Lung (tissue), 11 donors: ENCODE measurements at regions not wholly inside any gene's neighbourhood (a gene's known extent, or its start where the extent isn't known, plus 50 kb on each side); places are given as distances from the start of the nearest gene placed in this dataset.

Experiments used
- ATAC-seq: fragments of 200-7000 bp; cut with Tn5 transposase; one replicate; pipeline ENCODE4 v1.9.1; 2020; ENCODE audit warnings: moderate number of reproducible peaks; ENCODE audit not compliant: insufficient read depth, low FRiP score
- DNase-seq, 3 donors: peaks; one replicate each; pipeline ENCODE4 v3.0.0-alpha.2; 2013 to 2017
- H3K27ac ChIP-seq, 2 donors: one replicate each; pipeline ENCODE4 v1.5.1; 2013; ENCODE audit warnings: mild to moderate bottlenecking in 2 of 2, moderate library complexity in 2 of 2, control low read depth in 1 of 2, inconsistent platforms in 1 of 2, low read depth in 1 of 2, low read length in 1 of 2
- H3K27me3 ChIP-seq, 3 donors: one replicate each; pipeline ENCODE4 v1.5.1; 2013; ENCODE audit warnings: low read length in 2 of 3; ENCODE audit not compliant: control insufficient read depth in 3 of 3, insufficient read depth in 3 of 3
- H3K36me3 ChIP-seq, 4 donors: one replicate each; pipeline ENCODE4 v1.5.1; 2013; ENCODE audit warnings: low read length in 4 of 4, mild to moderate bottlenecking in 1 of 4, moderate library complexity in 1 of 4; ENCODE audit not compliant: control insufficient read depth in 4 of 4, insufficient read depth in 4 of 4
- H3K4me1 ChIP-seq, 5 donors: one replicate each; pipeline ENCODE4 v1.5.1; 2013; ENCODE audit warnings: low read length in 5 of 5, mild to moderate bottlenecking in 2 of 5, moderate library complexity in 1 of 5; ENCODE audit not compliant: control insufficient read depth in 5 of 5, insufficient read depth in 5 of 5
- H3K4me3 ChIP-seq: one replicate; pipeline ENCODE4 v1.5.1; 2013; ENCODE audit warnings: mild to moderate bottlenecking, control low read depth, moderate library complexity
- H3K9ac ChIP-seq, 2 donors: one replicate each; pipeline ENCODE4 v1.5.1; 2013; ENCODE audit warnings: low read length in 2 of 2, control low read depth in 1 of 2; ENCODE audit not compliant: insufficient read depth in 1 of 2
- H3K9me3 ChIP-seq, 4 donors: one replicate each; pipeline ENCODE4 v1.5.1; 2013; ENCODE audit warnings: low read length in 3 of 4, mild to moderate bottlenecking in 1 of 4, moderate library complexity in 1 of 4; ENCODE audit not compliant: control insufficient read depth in 4 of 4, insufficient read depth in 3 of 4
- CTCF ChIP-seq: IDR thresholded peaks from 2 replicates; pipeline ENCODE4 v1.5.1; 2012; ENCODE audit warnings: mild to moderate bottlenecking; ENCODE audit errors: control extremely low read depth, extremely low read depth
- WGBS, 2 donors: extraction: QIAGEN DNeasy Blood & Tissue Kit; methylation state at CpG; one replicate each; pipeline ENCODE4 v1.1.7; 2013; 5-methylcytosine and 5-hydroxymethylcytosine counted together
- donor health status: control.
- donor health status: control.
- donor health status: Bipolar disorder and iron deficiency.
- donor health status: healthy.
- donor health status: DM: yes; HTN: yes; CAD: no.

- DNase-seq (no peak), ATAC-seq (no peak)
- Histone ChIP-seq H3K36me3 (no peaks in the 10 kb centered on the region), H3K27me3 (no peaks in the 10 kb centered on the region), H3K4me1 (peaks cover 0 to 5% (median 0%) of the 10 kb centered on the region in 5 donors), H3K9ac (no peak overlapping the region), H3K27ac (no peak overlapping the region), H3K4me3 (no peak overlapping the region), H3K9me3 (peaks cover 0 to 5% (median 0%) of the 10 kb centered on the region in 4 donors)
- WGBS, 2 donors = 90 to 93% methylated on average over 7 of the region's 7 CpGs
- TF ChIP-seq CTCF = no peak
Observed at GRCh38 chr6:169082817-169083507, 170.7 kb downstream of the THBS2 start.

- no peak for DNase-seq
- no peak for ATAC-seq
- TF ChIP-seq CTCF = no peak
- Histone ChIP-seq H3K36me3 (no peaks in the 10 kb centered on the region), H3K9me3 (peaks cover 0 to 5% (median 0%) of the 10 kb centered on the region in 4 donors), H3K27ac (no peak overlapping the region), H3K9ac (no peak overlapping the region), H3K27me3 (no peaks in the 10 kb centered on the region), H3K4me1 (peaks cover 0 to under 1% (median 0%) of the 10 kb centered on the region in 5 donors), H3K4me3 (no peak overlapping the region)
- 88 to 94% methylated on average over 5 of the region's 5 CpGs for WGBS, 2 donors
Observed at GRCh38 chr6:169082093-169082492, 171.6 kb downstream of the THBS2 start.

- H3K9me3 ChIP-seq = peaks cover 0 to 5% (median 0%) of the 10 kb centered on the region in 4 donors
- H3K27me3 ChIP-seq = no peaks in the 10 kb centered on the region
- H3K9ac ChIP-seq = no peak overlapping the region
- TF ChIP-seq CTCF = no peak
- no peak for ATAC-seq
- no peak overlapping the region for H3K4me3 ChIP-seq
- H3K4me1 ChIP-seq = peaks cover 0 to 7% (median 3%) of the 10 kb centered on the region in 5 donors
- WGBS, 2 donors = 90 to 93% methylated on average over 3 of the region's 3 CpGs
- no peaks in the 10 kb centered on the region for H3K36me3 ChIP-seq
- DNase-seq = no peak
- H3K27ac ChIP-seq = no peak overlapping the region
Observed at GRCh38 chr6:169081248-169081647, 172.4 kb downstream of the THBS2 start.
